Calu3 (cell line): ENCODE measurements at regions not wholly inside any gene's neighbourhood (a gene's known extent, or its start where the extent isn't known, plus 50 kb on each side); places are given as distances from the start of the nearest gene placed in this dataset.

Source experiments
- BruUV-seq: library from RNA; stranded (reverse); fragments of 400-500 nt; replicated peaks from 2 replicates; lab custom pipeline; 2021; lab: Mats Ljungman, UMichigan
- CTCF ChIA-PET: fragments of 300-600 bp; sonication (Branson Sonifier 250); formaldehyde crosslinking; loops from one replicate; lab custom pipeline; 2022; ENCODE audit warnings: antibody characterized with exemption; lab: Charles Lee
- DNase-seq: peaks from one replicate; pipeline ENCODE4 v3.0.0; 2022
- H3K27ac Mint-ChIP-seq: one replicate; pipeline ENCODE4 v1.8.0; 2022; ENCODE audit warnings: mixed read lengths; ENCODE audit not compliant: unreplicated experiment
- H3K27me3 Mint-ChIP-seq: one replicate; pipeline ENCODE4 v1.8.0; 2022; ENCODE audit warnings: mixed read lengths; ENCODE audit not compliant: unreplicated experiment
- H3K36me3 Mint-ChIP-seq: one replicate; pipeline ENCODE4 v1.8.0; 2022; ENCODE audit warnings: mild to moderate bottlenecking, moderate library complexity, mixed read lengths; ENCODE audit not compliant: insufficient read depth, unreplicated experiment
- H3K4me1 Mint-ChIP-seq: one replicate; pipeline ENCODE4 v1.8.0; 2022; ENCODE audit warnings: mild to moderate bottlenecking, low read depth, mixed read lengths; ENCODE audit not compliant: unreplicated experiment
- H3K4me3 Mint-ChIP-seq: one replicate; pipeline ENCODE4 v1.8.0; 2022; ENCODE audit warnings: mild to moderate bottlenecking, low read depth, moderate library complexity, mixed read lengths; ENCODE audit not compliant: unreplicated experiment
- H3K9me3 Mint-ChIP-seq: one replicate; pipeline ENCODE4 v1.8.0; 2022; ENCODE audit warnings: low read depth, mixed read lengths; ENCODE audit not compliant: unreplicated experiment
- intact Hi-C: fragments of 100-400 bp; cut with micrococcal nuclease; formaldehyde crosslinking; loops from one replicate; pipeline ENCODE4 v1.10.0; 2022; ENCODE audit not compliant: unreplicated experiment
- TF ChIP-seq, protein P1 (sequence below): fragments of 200-600 bp; IDR thresholded peaks from one replicate; pipeline ENCODE4 v1.8.0; 2022; ENCODE audit warnings: antibody characterized with exemption; ENCODE audit not compliant: unreplicated experiment

DNA sequence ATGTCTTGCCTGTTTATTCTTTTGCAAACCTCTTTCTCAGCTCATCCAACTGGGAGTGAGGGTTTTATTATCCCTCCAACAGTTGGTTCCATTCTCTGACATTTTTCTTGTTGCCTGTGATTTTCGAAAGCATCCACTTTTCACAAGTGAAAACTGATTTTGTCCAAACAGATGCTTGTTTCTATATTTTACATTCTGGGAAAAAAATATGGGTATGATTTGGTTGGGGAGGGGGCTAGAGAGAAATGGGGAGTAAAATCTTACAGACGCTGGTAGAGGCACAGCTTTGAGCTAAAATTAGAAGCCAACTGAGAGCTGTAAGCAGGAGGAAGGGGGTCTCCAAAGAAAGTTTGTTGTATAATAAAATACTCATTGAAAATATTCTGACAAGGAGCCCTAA, 745.3 kb upstream of the CELF4 start:
- no peak for DNase-seq
- BruUV-seq = no TSS peak
- TF ChIP-seq, protein P1, sequence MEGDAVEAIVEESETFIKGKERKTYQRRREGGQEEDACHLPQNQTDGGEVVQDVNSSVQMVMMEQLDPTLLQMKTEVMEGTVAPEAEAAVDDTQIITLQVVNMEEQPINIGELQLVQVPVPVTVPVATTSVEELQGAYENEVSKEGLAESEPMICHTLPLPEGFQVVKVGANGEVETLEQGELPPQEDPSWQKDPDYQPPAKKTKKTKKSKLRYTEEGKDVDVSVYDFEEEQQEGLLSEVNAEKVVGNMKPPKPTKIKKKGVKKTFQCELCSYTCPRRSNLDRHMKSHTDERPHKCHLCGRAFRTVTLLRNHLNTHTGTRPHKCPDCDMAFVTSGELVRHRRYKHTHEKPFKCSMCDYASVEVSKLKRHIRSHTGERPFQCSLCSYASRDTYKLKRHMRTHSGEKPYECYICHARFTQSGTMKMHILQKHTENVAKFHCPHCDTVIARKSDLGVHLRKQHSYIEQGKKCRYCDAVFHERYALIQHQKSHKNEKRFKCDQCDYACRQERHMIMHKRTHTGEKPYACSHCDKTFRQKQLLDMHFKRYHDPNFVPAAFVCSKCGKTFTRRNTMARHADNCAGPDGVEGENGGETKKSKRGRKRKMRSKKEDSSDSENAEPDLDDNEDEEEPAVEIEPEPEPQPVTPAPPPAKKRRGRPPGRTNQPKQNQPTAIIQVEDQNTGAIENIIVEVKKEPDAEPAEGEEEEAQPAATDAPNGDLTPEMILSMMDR = no peak
- CTCF ChIA-PET = interaction anchor here (0.6 kb wide), 1 partner anchor 968 kb away, joined by 9 read pairs; no protein-coding TSS in a partner anchor
- Mint-ChIP-seq H3K4me1 (peaks cover 10% of the 10 kb centered on the region), H3K27me3 (peaks cover 32% of the 10 kb centered on the region), H3K36me3 (no peaks in the 10 kb centered on the region), H3K27ac (no peak overlapping the region), H3K9me3 (no peaks in the 10 kb centered on the region), H3K4me3 (no peak overlapping the region)
- intact Hi-C loops = no loop called here

DNA sequence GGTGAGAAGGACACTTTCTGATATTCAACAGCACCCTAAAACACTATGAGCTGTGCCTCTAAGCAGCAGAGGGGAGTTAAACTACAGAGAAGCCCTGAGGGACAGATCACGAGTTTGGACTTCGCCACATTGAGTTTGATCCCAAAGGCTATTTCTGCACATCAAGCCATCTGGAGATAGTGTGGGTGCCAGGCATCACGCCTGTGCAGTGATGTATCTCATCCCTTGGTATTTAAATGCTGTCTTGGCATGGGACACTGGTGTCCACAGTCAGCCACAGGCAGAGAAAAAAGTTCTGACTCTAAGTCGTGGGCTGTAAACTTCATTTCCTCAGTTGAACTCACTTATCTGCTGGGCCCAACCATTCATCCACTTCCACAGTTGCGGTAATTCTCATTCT, 742.3 kb upstream of the CELF4 start:
- no TSS peak for BruUV-seq
- CTCF ChIA-PET = no interaction called here
- Mint-ChIP-seq H3K27me3 (peaks cover 47% of the 10 kb centered on the region), H3K4me1 (no peaks in the 10 kb centered on the region), H3K36me3 (no peaks in the 10 kb centered on the region), H3K27ac (no peak overlapping the region), H3K4me3 (no peak overlapping the region), H3K9me3 (no peaks in the 10 kb centered on the region)
- intact Hi-C loops = no loop called here
- TF ChIP-seq, protein P1 = no peak
- no peak for DNase-seq

DNA sequence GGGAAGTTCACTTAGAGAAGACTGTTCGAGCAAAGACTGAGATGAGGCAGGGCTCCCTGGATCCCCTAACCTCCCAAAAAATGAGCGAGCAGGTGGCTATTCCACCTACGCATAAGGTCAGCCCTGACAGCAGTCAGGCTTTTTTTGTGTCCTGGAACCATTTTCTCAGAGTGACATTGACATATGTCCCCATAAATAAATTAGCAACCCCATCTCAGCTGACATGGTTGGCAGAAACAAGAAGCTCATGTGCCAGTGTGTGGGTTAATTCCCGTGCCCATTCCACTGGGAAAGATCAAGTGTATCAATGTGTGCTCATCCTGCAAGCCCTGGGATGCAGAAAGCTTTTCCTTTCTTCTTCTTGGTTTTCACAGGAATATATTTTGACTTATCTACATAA, 740.4 kb upstream of the CELF4 start:
- CTCF ChIA-PET = no interaction called here
- TF ChIP-seq, protein P1 = no peak
- intact Hi-C loops = no loop called here
- no peaks in the 10 kb centered on the region for H3K36me3 Mint-ChIP-seq
- no peaks in the 10 kb centered on the region for H3K4me1 Mint-ChIP-seq
- no peak for DNase-seq
- no peak overlapping the region for H3K27ac Mint-ChIP-seq
- peaks cover 44% of the 10 kb centered on the region for H3K27me3 Mint-ChIP-seq
- no peak overlapping the region for H3K4me3 Mint-ChIP-seq
- no peaks in the 10 kb centered on the region for H3K9me3 Mint-ChIP-seq
- no TSS peak for BruUV-seq

DNA sequence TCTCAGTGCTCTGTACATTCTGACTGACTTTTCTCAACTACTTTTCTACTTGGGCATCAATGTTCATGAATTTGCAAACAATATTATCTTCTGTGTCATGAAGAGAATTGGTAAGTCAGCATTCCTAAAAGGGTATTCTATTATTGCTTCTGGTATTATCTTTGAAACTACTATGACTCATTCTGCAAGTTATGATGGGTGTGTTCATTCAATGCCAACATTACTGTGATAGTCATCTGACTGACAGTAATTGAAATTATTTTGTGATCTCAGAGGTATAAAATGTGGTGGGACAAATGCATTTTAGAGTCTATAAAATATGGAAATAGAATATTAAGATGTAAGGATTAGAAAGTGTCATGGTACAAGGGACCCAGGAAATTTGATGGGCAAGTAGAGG, 736.0 kb upstream of the CELF4 start:
- no peak overlapping the region for H3K4me3 Mint-ChIP-seq
- no peaks in the 10 kb centered on the region for H3K36me3 Mint-ChIP-seq
- TF ChIP-seq, protein P1 = no peak
- no peak for DNase-seq
- no peaks in the 10 kb centered on the region for H3K4me1 Mint-ChIP-seq
- peaks cover 18% of the 10 kb centered on the region for H3K27me3 Mint-ChIP-seq
- no TSS peak for BruUV-seq
- no peak overlapping the region for H3K27ac Mint-ChIP-seq
- intact Hi-C loops = no loop called here
- H3K9me3 Mint-ChIP-seq = no peaks in the 10 kb centered on the region
- CTCF ChIA-PET = no interaction called here
